IMR-90 (cell line): ENCODE measurements at regions not wholly inside any gene's neighbourhood (a gene's known extent, or its start where the extent isn't known, plus 50 kb on each side); places are given as distances from the start of the nearest gene placed in this dataset.

Source experiments
- ATAC-seq: fragments of 200-7000 bp; cut with Tn5 transposase; 2 replicates; pipeline ENCODE4 v1.9.1; 2020; ENCODE audit warnings: low read depth, mild to moderate bottlenecking, moderate library complexity
- BruUV-seq: library from RNA; stranded (reverse); fragments of 400-500 nt; replicated peaks from 2 replicates; lab custom pipeline; 2021; lab: Mats Ljungman, UMichigan
- CTCF ChIA-PET: fragments of 300-600 bp; formaldehyde crosslinking; extraction: SDS; loops from one replicate; lab custom pipeline; 2021; ENCODE audit warnings: antibody characterized with exemption; lab: Yijun Ruan, JAX
- POLR2A ChIA-PET: fragments of 300-600 bp; sonication (Branson Sonifier 250); formaldehyde crosslinking; loops from one replicate; lab custom pipeline; 2022; ENCODE audit warnings: antibody characterized with exemption; ENCODE audit not compliant: unreplicated experiment; lab: Charles Lee
- DNase-seq: peaks from one replicate; pipeline ENCODE4 v3.0.0; 2013
- H2AFZ ChIP-seq: replicated peaks from 2 replicates; pipeline ENCODE3; 2013; ENCODE audit warnings: low read length, mild to moderate bottlenecking; ENCODE audit not compliant: poor library complexity
- H2AK5ac ChIP-seq: 2 replicates; pipeline ENCODE4 v1.6.1; 2013; ENCODE audit warnings: low read depth, low read length, inconsistent platforms
- H2AK9ac ChIP-seq: replicated peaks from 2 replicates; pipeline ENCODE3; 2013; ENCODE audit warnings: mild to moderate bottlenecking, low read depth, low read length, moderate library complexity; ENCODE audit not compliant: poor library complexity
- H2BK120ac ChIP-seq: 2 replicates; pipeline ENCODE4 v1.6.1; 2013; ENCODE audit warnings: low read depth, low read length, inconsistent platforms
- H2BK15ac ChIP-seq: 3 replicates; pipeline ENCODE4 v1.6.1; 2013; ENCODE audit warnings: low read depth, low read length, inconsistent platforms
- H2BK20ac ChIP-seq: 2 replicates; pipeline ENCODE4 v1.6.1; 2013; ENCODE audit warnings: low read depth, mild to moderate bottlenecking, inconsistent platforms, low read length, moderate library complexity
- H2BK5ac ChIP-seq: 2 replicates; pipeline ENCODE4 v1.6.1; 2013; ENCODE audit warnings: mild to moderate bottlenecking, low read depth, low read length, inconsistent platforms; ENCODE audit not compliant: poor library complexity, severe bottlenecking
- H3K14ac ChIP-seq: replicated peaks from 2 replicates; pipeline ENCODE4 v1.6.1; 2013; ENCODE audit warnings: low read depth, low read length, inconsistent platforms
- H3K18ac ChIP-seq: 2 replicates; pipeline ENCODE4 v1.6.1; 2013; ENCODE audit warnings: low read depth, low read length, control low read depth
- H3K23ac ChIP-seq: 2 replicates; pipeline ENCODE4 v1.6.1; 2013; ENCODE audit warnings: low read depth, low read length, inconsistent platforms
- H3K27ac ChIP-seq: 2 replicates; pipeline ENCODE4 v1.5.1; 2013; ENCODE audit warnings: mild to moderate bottlenecking, control low read depth, low read length; ENCODE audit not compliant: insufficient read depth
- H3K27me3 ChIP-seq: 2 replicates; pipeline ENCODE4 v1.6.1; 2013; ENCODE audit warnings: low read length; ENCODE audit not compliant: control insufficient read depth, insufficient read depth
- H3K36me3 ChIP-seq: 2 replicates; pipeline ENCODE4 v1.6.1; 2013; ENCODE audit warnings: low read length, mixed read lengths; ENCODE audit not compliant: control insufficient read depth, insufficient read depth
- H3K4ac ChIP-seq: 2 replicates; pipeline ENCODE4 v1.6.1; 2013; ENCODE audit warnings: low read depth, low read length, inconsistent platforms
- H3K4me1 ChIP-seq: 2 replicates; pipeline ENCODE4 v1.6.1; 2013; ENCODE audit warnings: low read length, mixed read lengths; ENCODE audit not compliant: control insufficient read depth, insufficient read depth
- H3K4me2 ChIP-seq: 2 replicates; pipeline ENCODE4 v1.6.1; 2013; ENCODE audit warnings: low read depth, mild to moderate bottlenecking, control low read depth, low read length, moderate library complexity
- H3K4me3 ChIP-seq: 2 replicates; pipeline ENCODE4 v1.5.1; 2013; ENCODE audit warnings: low read depth, mild to moderate bottlenecking, control low read depth, low read length, moderate library complexity; ENCODE audit not compliant: insufficient read depth
- H3K56ac ChIP-seq: 2 replicates; pipeline ENCODE4 v1.6.1; 2013; ENCODE audit warnings: low read length, inconsistent platforms; ENCODE audit not compliant: insufficient read depth; ENCODE audit errors: extremely low read depth
- H3K79me1 ChIP-seq, 2 experiments: 2 replicates each; pipeline ENCODE4 v1.6.1; 2013; ENCODE audit warnings: low read length in 2 of 2, inconsistent platforms in 1 of 2, low read depth in 1 of 2
- H3K9ac ChIP-seq: 2 replicates; pipeline ENCODE4 v1.6.1; 2013; ENCODE audit warnings: low read depth, low read length, control low read depth
- H3K9me1 ChIP-seq: 2 replicates; pipeline ENCODE4 v1.6.1; 2013; ENCODE audit warnings: low read length, inconsistent platforms; ENCODE audit not compliant: insufficient read depth
- H3K9me3 ChIP-seq: 2 replicates; pipeline ENCODE4 v1.6.1; 2013; ENCODE audit warnings: low read length; ENCODE audit not compliant: control insufficient read depth, insufficient read depth
- H4K20me1 ChIP-seq: 2 replicates; pipeline ENCODE4 v1.6.1; 2013; ENCODE audit warnings: low read length, inconsistent platforms; ENCODE audit not compliant: insufficient read depth
- H4K5ac ChIP-seq: 2 replicates; pipeline ENCODE4 v1.6.1; 2013; ENCODE audit warnings: mild to moderate bottlenecking, low read depth, low read length, control low read depth
- H4K8ac ChIP-seq, 2 experiments: 2 replicates each; pipeline ENCODE4 v1.6.1; 2013; ENCODE audit warnings: low read depth in 2 of 2, low read length in 2 of 2, control low read depth in 1 of 2, inconsistent platforms in 1 of 2
- H4K91ac ChIP-seq: 2 replicates; pipeline ENCODE4 v1.6.1; 2013; ENCODE audit warnings: low read depth, low read length, inconsistent platforms; ENCODE audit not compliant: insufficient read depth
- BHLHE40 ChIP-seq: fragments of 150-350 bp; IDR thresholded peaks from 2 replicates; pipeline ENCODE4 v1.6.1; 2016; ENCODE audit warnings: mild to moderate bottlenecking, low read depth, low read length
- CEBPB ChIP-seq: IDR thresholded peaks from 2 replicates; pipeline ENCODE4 v1.6.1; 2012; ENCODE audit warnings: low read depth, low read length, improper control_type of control experiment
- CHD1 ChIP-seq: IDR thresholded peaks from 2 replicates; pipeline ENCODE4 v1.6.1; 2012; ENCODE audit warnings: low read depth, low read length, improper control_type of control experiment
- CTCF ChIP-seq: conservative IDR thresholded peaks from 2 replicates; pipeline ENCODE4 v1.5.1; 2012; ENCODE audit warnings: mild to moderate bottlenecking, low read depth, low read length, improper control_type of control experiment
- ELK1 ChIP-seq: fragments of 150-350 bp; IDR thresholded peaks from 2 replicates; pipeline ENCODE4 v1.6.1; 2016; ENCODE audit warnings: low read depth, mild to moderate bottlenecking, low read length, moderate library complexity, borderline replicate concordance
- FOS ChIP-seq: fragments of 150-350 bp; IDR thresholded peaks from 2 replicates; pipeline ENCODE4 v1.6.1; 2016; ENCODE audit warnings: low read depth, low read length
- MAFK ChIP-seq: IDR thresholded peaks from 2 replicates; pipeline ENCODE4 v1.6.1; 2012; ENCODE audit warnings: low read depth, low read length, improper control_type of control experiment
- MAZ ChIP-seq: IDR thresholded peaks from 2 replicates; pipeline ENCODE4 v1.6.1; 2012; ENCODE audit warnings: low read depth, mild to moderate bottlenecking, low read length, improper control_type of control experiment, moderate library complexity, borderline replicate concordance
- MXI1 ChIP-seq: IDR thresholded peaks from 2 replicates; pipeline ENCODE4 v1.6.1; 2012; ENCODE audit warnings: low read depth, mild to moderate bottlenecking, low read length, moderate library complexity, borderline replicate concordance
- NFE2L2 ChIP-seq: fragments of 150-350 bp; IDR thresholded peaks from 2 replicates; pipeline ENCODE4 v1.6.1; 2016; ENCODE audit warnings: low read depth, mild to moderate bottlenecking, low read length
- POLR2A ChIP-seq: IDR thresholded peaks from 2 replicates; pipeline ENCODE4 v1.6.1; 2012; ENCODE audit warnings: mild to moderate bottlenecking, low read depth, low read length
- RAD21 ChIP-seq: IDR thresholded peaks from 2 replicates; pipeline ENCODE4 v1.6.1; 2012; ENCODE audit warnings: low read length, improper control_type of control experiment
- RCOR1 ChIP-seq: IDR thresholded peaks from 2 replicates; pipeline ENCODE4 v1.6.1; 2012; ENCODE audit warnings: mild to moderate bottlenecking, low read length, improper control_type of control experiment; ENCODE audit not compliant: insufficient replicate concordance
- RFX5 ChIP-seq: IDR thresholded peaks from 2 replicates; pipeline ENCODE4 v1.8.0; 2012; ENCODE audit warnings: low read depth, mild to moderate bottlenecking, low read length, moderate library complexity
- SMC3 ChIP-seq: fragments of 150-350 bp; IDR thresholded peaks from 2 replicates; pipeline ENCODE4 v1.6.1; 2016; ENCODE audit warnings: low read depth, mild to moderate bottlenecking, antibody characterized with exemption, low read length, moderate library complexity
- USF2 ChIP-seq: fragments of 150-350 bp; IDR thresholded peaks from 2 replicates; pipeline ENCODE4 v1.6.1; 2017; ENCODE audit warnings: mild to moderate bottlenecking, antibody characterized with exemption, low read length, low read depth
- WGBS, 2 experiments: methylation state at CpG; one replicate each; pipeline versions ENCODE4 v1.1.5 to v1.1.7; 2013; ENCODE audit warnings: missing lambda C conversion rate in 2 of 2; ENCODE audit not compliant: insufficient read length in 1 of 2; ENCODE audit errors: extremely low coverage in 2 of 2; 5-methylcytosine and 5-hydroxymethylcytosine counted together
- dilution Hi-C: fragments of 300-500 bp; cut with HindIII; formaldehyde crosslinking; loops from one replicate; pipeline ENCODE4 v1.14.3; 2018; ENCODE audit warnings: low sequenced_read_pairs; ENCODE audit not compliant: unreplicated experiment
- in situ Hi-C: fragments of 300-500 bp; cut with MboI; formaldehyde crosslinking; loops from 3 replicates; pipeline ENCODE4 v1.14.3; 2019; ENCODE audit warnings: low sequenced_read_pairs, inconsistent platforms, mixed read lengths
- intact Hi-C: fragments of 100-400 bp; cut with micrococcal nuclease; formaldehyde crosslinking; loops from 2 replicates; pipeline ENCODE4 v1.10.0; 2022

- no peak overlapping the region for H3K56ac ChIP-seq
- BruUV-seq: no TSS peak
- no peaks in the 10 kb centered on the region for H3K27me3 ChIP-seq
- POLR2A ChIA-PET: no interaction called here
- no peaks in the 10 kb centered on the region for H4K20me1 ChIP-seq
- no peaks in the 10 kb centered on the region for H3K36me3 ChIP-seq
- H2BK20ac ChIP-seq: no peak overlapping the region
- H2BK15ac ChIP-seq: no peak overlapping the region
- H3K27ac ChIP-seq: no peak overlapping the region
- H3K9me1 ChIP-seq: no peaks in the 10 kb centered on the region
- no peak overlapping the region for H4K91ac ChIP-seq
- no peak overlapping the region for H2BK5ac ChIP-seq
- H3K23ac ChIP-seq: no peak overlapping the region
- WGBS, 2 experiments: no CpG with 5 or more reads among the region's 1 CpG
- H4K5ac ChIP-seq: no peak overlapping the region
- dilution Hi-C loops (no loop called here), in situ Hi-C loops (no loop called here), intact Hi-C loops (no loop called here)
- H3K18ac ChIP-seq: no peak overlapping the region
- H3K4me1 ChIP-seq: no peaks in the 10 kb centered on the region
- CTCF ChIA-PET: no interaction called here
- no peak for ATAC-seq
- DNase-seq: no peak
- H2AK9ac ChIP-seq: no peak overlapping the region
- H4K8ac ChIP-seq: no peak overlapping the region
- TF ChIP-seq FOS (no peak), USF2 (no peak), CHD1 (no peak), MAZ (no peak), RCOR1 (no peak), SMC3 (no peak), RFX5 (no peak), NFE2L2 (no peak), RAD21 (no peak), BHLHE40 (no peak), CEBPB (no peak), MXI1 (no peak), MAFK (no peak), ELK1 (no peak), POLR2A (no peak), CTCF (no peak)
- no peak overlapping the region for H3K9ac ChIP-seq
- no peak overlapping the region for H3K4me3 ChIP-seq
- H2AK5ac ChIP-seq: no peak overlapping the region
- no peak overlapping the region for H2AFZ ChIP-seq
- no peak overlapping the region for H3K14ac ChIP-seq
- no peak overlapping the region for H3K4me2 ChIP-seq
- H3K9me3 ChIP-seq: no peaks in the 10 kb centered on the region
- no peaks in the 10 kb centered on the region for H3K79me1 ChIP-seq
- H3K4ac ChIP-seq: no peak overlapping the region
- no peak overlapping the region for H2BK120ac ChIP-seq
Measured at GRCh38 chr3:117191245-117191644, 481.7 kb downstream of the TUSC7 start.
